HFF-Myc (cell line): ENCODE measurements at regions not wholly inside any gene's neighbourhood (a gene's known extent, or its start where the extent isn't known, plus 50 kb on each side); places are given as distances from the start of the nearest gene placed in this dataset.

Experiments used
- DNase-seq: peaks from one replicate; pipeline ENCODE4 v3.0.0-alpha.2; 2011; ENCODE audit warnings: low read depth; ENCODE audit errors: extremely low read depth
- H3K4me3 ChIP-seq: replicated peaks from 2 replicates; pipeline ENCODE4 v1.5.1; 2011; ENCODE audit warnings: low read depth, mild to moderate bottlenecking, control low read depth, low read length
- CTCF ChIP-seq: IDR thresholded peaks from 2 replicates; pipeline ENCODE4 v1.5.1; 2012; ENCODE audit warnings: mild to moderate bottlenecking, low read depth, low read length, control low read depth; ENCODE audit errors: missing control alignments

- no peak overlapping the region for H3K4me3 ChIP-seq
- DNase-seq = no peak
- no peak for TF ChIP-seq CTCF
Measured at GRCh38 chr17:70265471-70265870, 96.1 kb downstream of the KCNJ2 start.

- no peak for TF ChIP-seq CTCF
- no peak for DNase-seq
- H3K4me3 ChIP-seq = no peak overlapping the region
Measured at GRCh38 chr17:70266394-70266793, 97.1 kb downstream of the KCNJ2 start.

GRCh38 chr17:70268383-70268782 is 99.1 kb downstream of the KCNJ2 start:
- H3K4me3 ChIP-seq = no peak overlapping the region
- no peak for DNase-seq
- no peak for TF ChIP-seq CTCF

- no peak for DNase-seq
- TF ChIP-seq CTCF = no peak
- H3K4me3 ChIP-seq = no peak overlapping the region
Measured at GRCh38 chr17:70270554-70270953, 101.2 kb downstream of the KCNJ2 start.

- TF ChIP-seq CTCF = no peak
- DNase-seq = no peak
Measured at GRCh38 chr17:70271200-70271599, 101.9 kb downstream of the KCNJ2 start.

GRCh38 chr17:70271672-70272071 is 102.3 kb downstream of the KCNJ2 start:
- no peak for DNase-seq
- no peak for TF ChIP-seq CTCF
- no peak overlapping the region for H3K4me3 ChIP-seq

More at GRCh38 chr17:70271200-70271599, 101.9 kb downstream of the KCNJ2 start:
- H3K4me3 ChIP-seq = no peak overlapping the region

- TF ChIP-seq CTCF = no peak
- H3K4me3 ChIP-seq = no peak overlapping the region
- DNase-seq = no peak
Measured at GRCh38 chr17:70274255-70274654, 104.9 kb downstream of the KCNJ2 start.
